Neural cell (in vitro differentiated cells): ENCODE measurements at regions not wholly inside any gene's neighbourhood (a gene's known extent, or its start where the extent isn't known, plus 50 kb on each side); places are given as distances from the start of the nearest gene placed in this dataset.

Experiments
- H2AFZ ChIP-seq: fragments of 200-600, 300-800 bp; sonication (generic), shearing (Covaris generic); 2 replicates; pipeline ENCODE4 v1.6.0; 2014; ENCODE audit warnings: low read depth, mild to moderate bottlenecking, antibody characterized with exemption, low read length, moderate library complexity
- H3F3A ChIP-seq: fragments of 200-600 bp; shearing (Covaris generic); 2 replicates; pipeline ENCODE4 v1.6.1; 2016; ENCODE audit warnings: mild to moderate bottlenecking, moderate library complexity, mixed read lengths, antibody characterized with exemption, low read length; ENCODE audit not compliant: insufficient read depth, poor library complexity, severe bottlenecking
- H3K27ac ChIP-seq: fragments of 200-600, 300-800 bp; sonication (generic), shearing (Covaris generic); 2 replicates; pipeline ENCODE4 v1.5.1; 2014; ENCODE audit warnings: mild to moderate bottlenecking, low read length, moderate library complexity
- H3K27me3 ChIP-seq: fragments of 300-800, 200-600 bp; sonication (generic), shearing (Covaris generic); 2 replicates; pipeline ENCODE4 v1.6.0; 2014; ENCODE audit warnings: mild to moderate bottlenecking, low read depth, low read length, moderate library complexity; ENCODE audit not compliant: insufficient read depth
- H3K36me3 ChIP-seq: fragments of 300-800, 200-600 bp; sonication (generic), shearing (Covaris generic); 2 replicates; pipeline ENCODE4 v1.5.1; 2014; ENCODE audit warnings: mild to moderate bottlenecking, antibody characterized with exemption, low read length, moderate library complexity; ENCODE audit not compliant: insufficient read depth
- H3K4me2 ChIP-seq: fragments of 300-800, 200-600 bp; sonication (generic), shearing (Covaris generic); 2 replicates; pipeline ENCODE4 v1.6.0; 2014; ENCODE audit warnings: mild to moderate bottlenecking, low read length
- H3K4me3 ChIP-seq: fragments of 300-800, 200-600 bp; sonication (generic), shearing (Covaris generic); 2 replicates; pipeline ENCODE4 v1.5.1; 2014; ENCODE audit warnings: mild to moderate bottlenecking, low read length, moderate library complexity
- H3K79me2 ChIP-seq: fragments of 200-600 bp; shearing (Covaris generic); replicated peaks from 2 replicates; pipeline ENCODE4 v1.6.0; 2014; ENCODE audit warnings: mild to moderate bottlenecking, low read length, moderate library complexity; ENCODE audit not compliant: insufficient read depth
- H3K9ac ChIP-seq: fragments of 300-800, 200-600 bp; sonication (generic), shearing (Covaris generic); 2 replicates; pipeline ENCODE4 v1.6.1; 2016; ENCODE audit warnings: mild to moderate bottlenecking, low read length, mixed read lengths
- H3K9me2 ChIP-seq: fragments of 200-600 bp; shearing (Covaris generic); 2 replicates; pipeline ENCODE4 v1.6.1; 2016; ENCODE audit warnings: mild to moderate bottlenecking, low read length, mixed read lengths; ENCODE audit not compliant: insufficient read depth
- H3K9me3 ChIP-seq: fragments of 200-600, 300-800 bp; sonication (generic), shearing (Covaris generic); 2 replicates; pipeline ENCODE4 v1.6.1; 2016; ENCODE audit warnings: mild to moderate bottlenecking, mixed run types, low read length, moderate library complexity, mixed read lengths
- H4K20me1 ChIP-seq: fragments of 200-600 bp; shearing (Covaris generic); 2 replicates; pipeline ENCODE4 v1.6.1; 2016; ENCODE audit warnings: mild to moderate bottlenecking, mixed run types; ENCODE audit not compliant: insufficient read depth
- CTCF ChIP-seq: fragments of 450-650 bp; IDR thresholded peaks from 2 replicates; pipeline ENCODE4 v1.5.1; 2014; ENCODE audit warnings: antibody characterized with exemption, mild to moderate bottlenecking, moderate library complexity; ENCODE audit not compliant: poor library complexity, severe bottlenecking
- EP300 ChIP-seq: fragments of 450-650 bp; conservative IDR thresholded peaks from 2 replicates; pipeline ENCODE4 v1.6.1; 2014; ENCODE audit warnings: antibody characterized with exemption, mild to moderate bottlenecking, moderate library complexity; ENCODE audit not compliant: poor library complexity, severe bottlenecking
- EZH2 ChIP-seq: fragments of 200-600, 300-800 bp; shearing (Covaris generic), sonication (generic); IDR thresholded peaks from 2 replicates; pipeline ENCODE4 v1.6.1; 2014; ENCODE audit warnings: antibody characterized with exemption, low read length, borderline replicate concordance, mild to moderate bottlenecking; ENCODE audit not compliant: insufficient read depth, poor library complexity, severe bottlenecking
- MXI1 ChIP-seq: fragments of 450-650 bp; conservative IDR thresholded peaks from 2 replicates; pipeline ENCODE4 v1.6.1; 2014; ENCODE audit warnings: antibody characterized with exemption, mild to moderate bottlenecking; ENCODE audit not compliant: poor library complexity, severe bottlenecking
- POLR2AphosphoS5 ChIP-seq: IDR thresholded peaks from 2 replicates; pipeline ENCODE4 v1.6.1; 2012
- RAD21 ChIP-seq: fragments of 450-650 bp; conservative IDR thresholded peaks from 2 replicates; pipeline ENCODE4 v1.6.1; 2014; ENCODE audit warnings: antibody characterized with exemption, mild to moderate bottlenecking, moderate library complexity
- REST ChIP-seq: IDR thresholded peaks from 2 replicates; pipeline ENCODE4 v1.6.1; 2012; ENCODE audit warnings: borderline replicate concordance
- SMC3 ChIP-seq: fragments of 450-650 bp; conservative IDR thresholded peaks from 2 replicates; pipeline ENCODE4 v1.6.1; 2014; ENCODE audit warnings: antibody characterized with exemption, mild to moderate bottlenecking, moderate library complexity; ENCODE audit not compliant: poor library complexity
- TAF1 ChIP-seq: IDR thresholded peaks from 2 replicates; pipeline ENCODE4 v1.6.1; 2012; ENCODE audit warnings: low read depth

DNA sequence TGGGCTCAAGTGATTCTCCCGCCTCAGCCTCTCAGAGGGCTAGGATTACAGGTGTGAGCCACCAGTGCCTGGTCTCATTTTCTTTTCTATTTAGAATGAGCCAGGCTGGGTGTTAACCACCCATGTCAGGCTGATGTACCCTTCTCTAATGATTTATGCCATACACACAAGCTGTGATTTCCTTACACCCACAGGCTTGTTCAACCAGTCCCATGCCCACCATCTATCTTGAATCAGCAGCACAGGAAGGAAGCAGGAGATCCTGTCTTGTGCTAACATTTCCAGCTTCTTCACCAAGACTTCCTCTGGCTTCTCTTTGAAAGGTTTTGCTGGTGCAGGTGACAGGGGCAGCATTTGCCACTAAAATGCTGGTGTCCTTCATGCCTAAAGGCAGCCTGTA, 176.4 kb downstream of the GATA3 start:
- Histone ChIP-seq H4K20me1 (no peaks in the 10 kb centered on the region), H3K9me2 (no peaks in the 10 kb centered on the region), H3K9ac (no peak overlapping the region), H3K79me2 (no peaks in the 10 kb centered on the region), H3K4me3 (no peak overlapping the region), H3K27me3 (no peaks in the 10 kb centered on the region), H2AFZ (no peak overlapping the region), H3K4me2 (no peak overlapping the region), H3K36me3 (no peaks in the 10 kb centered on the region), H3K27ac (no peak overlapping the region), H3F3A (no peaks in the 10 kb centered on the region), H3K9me3 (no peaks in the 10 kb centered on the region)
- TF ChIP-seq MXI1 = no peak
- no peak for TF ChIP-seq EP300
- TF ChIP-seq TAF1 = no peak
- TF ChIP-seq SMC3 = no peak
- TF ChIP-seq POLR2AphosphoS5 = no peak
- no peak for TF ChIP-seq REST
- no peak for TF ChIP-seq EZH2
- TF ChIP-seq CTCF = no peak
- TF ChIP-seq RAD21 = no peak

- H3K9ac ChIP-seq = no peak overlapping the region
- no peaks in the 10 kb centered on the region for H3K9me3 ChIP-seq
- no peaks in the 10 kb centered on the region for H4K20me1 ChIP-seq
- H3K4me2 ChIP-seq = no peak overlapping the region
- TF ChIP-seq TAF1 (no peak), EZH2 (no peak), CTCF (no peak), RAD21 (no peak), SMC3 (no peak), EP300 (no peak), POLR2AphosphoS5 (no peak), REST (no peak), MXI1 (no peak)
- H3K27ac ChIP-seq = no peak overlapping the region
- H3K4me3 ChIP-seq = no peak overlapping the region
- H2AFZ ChIP-seq = no peak overlapping the region
- H3K79me2 ChIP-seq = no peaks in the 10 kb centered on the region
- no peaks in the 10 kb centered on the region for H3F3A ChIP-seq
- H3K9me2 ChIP-seq = no peaks in the 10 kb centered on the region
- no peaks in the 10 kb centered on the region for H3K27me3 ChIP-seq
- no peaks in the 10 kb centered on the region for H3K36me3 ChIP-seq
Observed at GRCh38 chr10:8233049-8233448, 178.6 kb downstream of the GATA3 start.
